IMR-90 (cell line): ENCODE measurements at regions not wholly inside any gene's neighbourhood (a gene's known extent, or its start where the extent isn't known, plus 50 kb on each side); places are given as distances from the start of the nearest gene placed in this dataset.

Source experiments
- ATAC-seq: fragments of 200-7000 bp; cut with Tn5 transposase; 2 replicates; pipeline ENCODE4 v1.9.1; 2020; ENCODE audit warnings: low read depth, mild to moderate bottlenecking, moderate library complexity
- BruUV-seq: library from RNA; stranded (reverse); fragments of 400-500 nt; replicated peaks from 2 replicates; lab custom pipeline; 2021; lab: Mats Ljungman, UMichigan
- CTCF ChIA-PET: fragments of 300-600 bp; formaldehyde crosslinking; extraction: SDS; loops from one replicate; lab custom pipeline; 2021; ENCODE audit warnings: antibody characterized with exemption; lab: Yijun Ruan, JAX
- POLR2A ChIA-PET: fragments of 300-600 bp; sonication (Branson Sonifier 250); formaldehyde crosslinking; loops from one replicate; lab custom pipeline; 2022; ENCODE audit warnings: antibody characterized with exemption; ENCODE audit not compliant: unreplicated experiment; lab: Charles Lee
- DNase-seq: peaks from one replicate; pipeline ENCODE4 v3.0.0; 2013
- H2AFZ ChIP-seq: replicated peaks from 2 replicates; pipeline ENCODE3; 2013; ENCODE audit warnings: low read length, mild to moderate bottlenecking; ENCODE audit not compliant: poor library complexity
- H2AK5ac ChIP-seq: 2 replicates; pipeline ENCODE4 v1.6.1; 2013; ENCODE audit warnings: low read depth, low read length, inconsistent platforms
- H2AK9ac ChIP-seq: replicated peaks from 2 replicates; pipeline ENCODE3; 2013; ENCODE audit warnings: mild to moderate bottlenecking, low read depth, low read length, moderate library complexity; ENCODE audit not compliant: poor library complexity
- H2BK120ac ChIP-seq: 2 replicates; pipeline ENCODE4 v1.6.1; 2013; ENCODE audit warnings: low read depth, low read length, inconsistent platforms
- H2BK15ac ChIP-seq: 3 replicates; pipeline ENCODE4 v1.6.1; 2013; ENCODE audit warnings: low read depth, low read length, inconsistent platforms
- H2BK20ac ChIP-seq: 2 replicates; pipeline ENCODE4 v1.6.1; 2013; ENCODE audit warnings: low read depth, mild to moderate bottlenecking, inconsistent platforms, low read length, moderate library complexity
- H2BK5ac ChIP-seq: 2 replicates; pipeline ENCODE4 v1.6.1; 2013; ENCODE audit warnings: mild to moderate bottlenecking, low read depth, low read length, inconsistent platforms; ENCODE audit not compliant: poor library complexity, severe bottlenecking
- H3K14ac ChIP-seq: replicated peaks from 2 replicates; pipeline ENCODE4 v1.6.1; 2013; ENCODE audit warnings: low read depth, low read length, inconsistent platforms
- H3K18ac ChIP-seq: 2 replicates; pipeline ENCODE4 v1.6.1; 2013; ENCODE audit warnings: low read depth, low read length, control low read depth
- H3K23ac ChIP-seq: 2 replicates; pipeline ENCODE4 v1.6.1; 2013; ENCODE audit warnings: low read depth, low read length, inconsistent platforms
- H3K27ac ChIP-seq: 2 replicates; pipeline ENCODE4 v1.5.1; 2013; ENCODE audit warnings: mild to moderate bottlenecking, control low read depth, low read length; ENCODE audit not compliant: insufficient read depth
- H3K27me3 ChIP-seq: 2 replicates; pipeline ENCODE4 v1.6.1; 2013; ENCODE audit warnings: low read length; ENCODE audit not compliant: control insufficient read depth, insufficient read depth
- H3K36me3 ChIP-seq: 2 replicates; pipeline ENCODE4 v1.6.1; 2013; ENCODE audit warnings: low read length, mixed read lengths; ENCODE audit not compliant: control insufficient read depth, insufficient read depth
- H3K4ac ChIP-seq: 2 replicates; pipeline ENCODE4 v1.6.1; 2013; ENCODE audit warnings: low read depth, low read length, inconsistent platforms
- H3K4me1 ChIP-seq: 2 replicates; pipeline ENCODE4 v1.6.1; 2013; ENCODE audit warnings: low read length, mixed read lengths; ENCODE audit not compliant: control insufficient read depth, insufficient read depth
- H3K4me2 ChIP-seq: 2 replicates; pipeline ENCODE4 v1.6.1; 2013; ENCODE audit warnings: low read depth, mild to moderate bottlenecking, control low read depth, low read length, moderate library complexity
- H3K4me3 ChIP-seq: 2 replicates; pipeline ENCODE4 v1.5.1; 2013; ENCODE audit warnings: low read depth, mild to moderate bottlenecking, control low read depth, low read length, moderate library complexity; ENCODE audit not compliant: insufficient read depth
- H3K56ac ChIP-seq: 2 replicates; pipeline ENCODE4 v1.6.1; 2013; ENCODE audit warnings: low read length, inconsistent platforms; ENCODE audit not compliant: insufficient read depth; ENCODE audit errors: extremely low read depth
- H3K79me1 ChIP-seq, 2 experiments: 2 replicates each; pipeline ENCODE4 v1.6.1; 2013; ENCODE audit warnings: low read length in 2 of 2, inconsistent platforms in 1 of 2, low read depth in 1 of 2
- H3K9ac ChIP-seq: 2 replicates; pipeline ENCODE4 v1.6.1; 2013; ENCODE audit warnings: low read depth, low read length, control low read depth
- H3K9me1 ChIP-seq: 2 replicates; pipeline ENCODE4 v1.6.1; 2013; ENCODE audit warnings: low read length, inconsistent platforms; ENCODE audit not compliant: insufficient read depth
- H3K9me3 ChIP-seq: 2 replicates; pipeline ENCODE4 v1.6.1; 2013; ENCODE audit warnings: low read length; ENCODE audit not compliant: control insufficient read depth, insufficient read depth
- H4K20me1 ChIP-seq: 2 replicates; pipeline ENCODE4 v1.6.1; 2013; ENCODE audit warnings: low read length, inconsistent platforms; ENCODE audit not compliant: insufficient read depth
- H4K5ac ChIP-seq: 2 replicates; pipeline ENCODE4 v1.6.1; 2013; ENCODE audit warnings: mild to moderate bottlenecking, low read depth, low read length, control low read depth
- H4K8ac ChIP-seq, 2 experiments: 2 replicates each; pipeline ENCODE4 v1.6.1; 2013; ENCODE audit warnings: low read depth in 2 of 2, low read length in 2 of 2, control low read depth in 1 of 2, inconsistent platforms in 1 of 2
- H4K91ac ChIP-seq: 2 replicates; pipeline ENCODE4 v1.6.1; 2013; ENCODE audit warnings: low read depth, low read length, inconsistent platforms; ENCODE audit not compliant: insufficient read depth
- BHLHE40 ChIP-seq: fragments of 150-350 bp; IDR thresholded peaks from 2 replicates; pipeline ENCODE4 v1.6.1; 2016; ENCODE audit warnings: mild to moderate bottlenecking, low read depth, low read length
- POLR2A ChIP-seq: IDR thresholded peaks from 2 replicates; pipeline ENCODE4 v1.6.1; 2012; ENCODE audit warnings: mild to moderate bottlenecking, low read depth, low read length
- WGBS, 2 experiments: methylation state at CpG; one replicate each; pipeline versions ENCODE4 v1.1.5 to v1.1.7; 2013; ENCODE audit warnings: missing lambda C conversion rate in 2 of 2; ENCODE audit not compliant: insufficient read length in 1 of 2; ENCODE audit errors: extremely low coverage in 2 of 2; 5-methylcytosine and 5-hydroxymethylcytosine counted together
- dilution Hi-C: fragments of 300-500 bp; cut with HindIII; formaldehyde crosslinking; loops from one replicate; pipeline ENCODE4 v1.14.3; 2018; ENCODE audit warnings: low sequenced_read_pairs; ENCODE audit not compliant: unreplicated experiment
- in situ Hi-C: fragments of 300-500 bp; cut with MboI; formaldehyde crosslinking; loops from 3 replicates; pipeline ENCODE4 v1.14.3; 2019; ENCODE audit warnings: low sequenced_read_pairs, inconsistent platforms, mixed read lengths
- intact Hi-C: fragments of 100-400 bp; cut with micrococcal nuclease; formaldehyde crosslinking; loops from 2 replicates; pipeline ENCODE4 v1.10.0; 2022

DNA sequence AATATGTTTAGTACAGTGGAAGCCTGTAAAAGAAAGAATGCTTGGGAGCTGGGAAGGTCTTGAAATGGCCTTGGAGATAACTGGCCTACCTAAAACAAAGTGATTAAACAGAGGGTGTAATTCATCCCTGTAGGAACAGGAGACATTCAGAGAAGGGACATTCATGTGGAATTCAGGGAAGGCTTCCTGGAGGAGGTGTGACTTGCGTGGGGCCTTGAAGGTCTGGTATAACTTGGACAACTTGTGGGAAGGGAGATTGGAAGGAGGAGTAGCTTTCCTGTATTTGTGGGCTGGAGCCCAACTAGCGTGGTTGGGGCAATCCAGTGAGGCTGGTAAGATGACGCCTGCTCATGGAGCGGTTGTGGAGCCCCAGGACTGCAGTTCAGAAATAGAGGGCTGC lies 156.4 kb downstream of the AACS start:
- no peaks in the 10 kb centered on the region for H3K79me1 ChIP-seq
- DNase-seq: no peak
- no peak overlapping the region for H2BK20ac ChIP-seq
- TF ChIP-seq POLR2A (no peak), BHLHE40 (no peak)
- H3K27ac ChIP-seq: no peak overlapping the region
- H4K20me1 ChIP-seq: no peaks in the 10 kb centered on the region
- H3K4me1 ChIP-seq: no peaks in the 10 kb centered on the region
- POLR2A ChIA-PET: no interaction called here
- H3K4me3 ChIP-seq: no peak overlapping the region
- no peak overlapping the region for H3K18ac ChIP-seq
- H3K4ac ChIP-seq: no peak overlapping the region
- WGBS, 2 experiments: 71% methylated on average over 3 of the region's 4 CpGs; no CpG with 5 or more reads in 1 of the 2 experiments
- H3K56ac ChIP-seq: no peak overlapping the region
- H3K9me3 ChIP-seq: no peaks in the 10 kb centered on the region
- CTCF ChIA-PET: no interaction called here
- no peak overlapping the region for H2AFZ ChIP-seq
- H2AK9ac ChIP-seq: no peak overlapping the region
- no peak overlapping the region for H3K23ac ChIP-seq
- no peak overlapping the region for H2BK15ac ChIP-seq
- H3K27me3 ChIP-seq: no peaks in the 10 kb centered on the region
- H4K91ac ChIP-seq: no peak overlapping the region
- H2AK5ac ChIP-seq: no peak overlapping the region
- no peak overlapping the region for H3K9ac ChIP-seq
- no peaks in the 10 kb centered on the region for H3K36me3 ChIP-seq
- H3K14ac ChIP-seq: no peak overlapping the region
- no peak for ATAC-seq
- intact Hi-C loops: no loop called here
- H2BK5ac ChIP-seq: no peak overlapping the region
- BruUV-seq: no TSS peak
- dilution Hi-C loops: no loop called here
- no peak overlapping the region for H4K8ac ChIP-seq
- no peaks in the 10 kb centered on the region for H3K9me1 ChIP-seq
- in situ Hi-C loops: no loop called here
- H4K5ac ChIP-seq: no peak overlapping the region
- H3K4me2 ChIP-seq: no peak overlapping the region
- no peak overlapping the region for H2BK120ac ChIP-seq
